ENCODE measurements at regions not wholly inside any gene's neighbourhood (a gene's known extent, or its start where the extent isn't known, plus 50 kb on each side); places are given as distances from the start of the nearest gene placed in this dataset.

GRCh38 chr10:53638006-53638405 lies 865.4 kb upstream of the MBL2 start:
- Mint-ChIP-seq H3K9me3 (peaks cover 8% of the 10 kb centered on the region), H3K4me3 (no peak overlapping the region), H3K27me3 (ENCODE audit: insufficient read depth) (no peaks in the 10 kb centered on the region), H3K36me3 (ENCODE audit: low read depth) (peaks cover 8% of the 10 kb centered on the region), H3K27ac (peak overlapping the region; percentile 76), H3K4me1 (peaks cover 15% of the 10 kb centered on the region)
- Histone ChIP-seq H3K27me3 (ENCODE audit: control insufficient read depth, insufficient read depth, low read length, poor library complexity, severe bottlenecking) (no peaks in the 10 kb centered on the region), H3K27ac (ENCODE audit: low read depth, low read length) (no peak overlapping the region), H3K4me3 (ENCODE audit: low read length) (peak overlapping the region; percentile 1), H3K9me3 (ENCODE audit: control insufficient read depth, low read length) (peaks cover 45% of the 10 kb centered on the region), H3K4me1 (ENCODE audit: control insufficient read depth, insufficient read depth, low read length) (no peaks in the 10 kb centered on the region), H3K36me3 (ENCODE audit: control insufficient read depth, insufficient read depth, low read length) (no peaks in the 10 kb centered on the region), H3K9ac (ENCODE audit: extremely low read depth, low read length, poor library complexity, severe bottlenecking) (no peak overlapping the region)
- TF ChIP-seq CTCF (conservative IDR thresholded peaks at IDR 0.05): no peak
- DNase-seq: no peak
- WGBS, 2 experiments (ENCODE audit: insufficient coverage in 1 of 2, insufficient read length in 1 of 2): 49 to 100% methylated on average over 1 to 4 of the region's 4 CpGs

- peaks cover 6% of the 10 kb centered on the region for H3K9me3 ChIP-seq (ENCODE audit: control insufficient read depth, low read length)
- no peaks in the 10 kb centered on the region for H3K36me3 Mint-ChIP-seq (ENCODE audit: low read depth)
- H3K9me3 Mint-ChIP-seq: peaks cover 5% of the 10 kb centered on the region
- H3K27me3 ChIP-seq (ENCODE audit: control insufficient read depth, insufficient read depth, low read length, poor library complexity, severe bottlenecking): no peaks in the 10 kb centered on the region
- H3K4me1 ChIP-seq (ENCODE audit: control insufficient read depth, insufficient read depth, low read length): no peaks in the 10 kb centered on the region
- no peak for TF ChIP-seq CTCF (conservative IDR thresholded peaks at IDR 0.05)
- no peaks in the 10 kb centered on the region for H3K36me3 ChIP-seq (ENCODE audit: control insufficient read depth, insufficient read depth, low read length)
- no peak overlapping the region for H3K27ac ChIP-seq (ENCODE audit: low read depth, low read length)
- no peak overlapping the region for H3K4me3 Mint-ChIP-seq
- no peak overlapping the region for H3K27ac Mint-ChIP-seq
- H3K4me1 Mint-ChIP-seq: no peaks in the 10 kb centered on the region
- no peak for DNase-seq
- H3K4me3 ChIP-seq (ENCODE audit: low read length): no peak overlapping the region
- no peak overlapping the region for H3K9ac ChIP-seq (ENCODE audit: extremely low read depth, low read length, poor library complexity, severe bottlenecking)
- WGBS, 2 experiments (ENCODE audit: insufficient coverage in 1 of 2, insufficient read length in 1 of 2): 79% methylated on average over 4 of the region's 4 CpGs
- H3K27me3 Mint-ChIP-seq (ENCODE audit: insufficient read depth): no peaks in the 10 kb centered on the region
Measured at GRCh38 chr10:53624722-53625121, 852.1 kb upstream of the MBL2 start.

GRCh38 chr10:53622201-53622600 lies 849.6 kb upstream of the MBL2 start:
- DNase-seq: no peak
- Histone ChIP-seq H3K27me3 (ENCODE audit: control insufficient read depth, insufficient read depth, low read length, poor library complexity, severe bottlenecking) (no peaks in the 10 kb centered on the region), H3K27ac (ENCODE audit: low read depth, low read length) (no peak overlapping the region), H3K9me3 (ENCODE audit: control insufficient read depth, low read length) (no peaks in the 10 kb centered on the region), H3K9ac (ENCODE audit: extremely low read depth, low read length, poor library complexity, severe bottlenecking) (no peak overlapping the region), H3K36me3 (ENCODE audit: control insufficient read depth, insufficient read depth, low read length) (no peaks in the 10 kb centered on the region), H3K4me3 (ENCODE audit: low read length) (no peak overlapping the region), H3K4me1 (ENCODE audit: control insufficient read depth, insufficient read depth, low read length) (no peaks in the 10 kb centered on the region)
- no peak overlapping the region for H3K4me3 Mint-ChIP-seq
- 99 to 100% methylated on average over 1 to 2 of the region's 2 CpGs for WGBS, 2 experiments (ENCODE audit: insufficient coverage in 1 of 2, insufficient read length in 1 of 2)
- H3K4me1 Mint-ChIP-seq: no peaks in the 10 kb centered on the region
- H3K27me3 Mint-ChIP-seq (ENCODE audit: insufficient read depth): no peaks in the 10 kb centered on the region
- H3K36me3 Mint-ChIP-seq (ENCODE audit: low read depth): no peaks in the 10 kb centered on the region
- H3K27ac Mint-ChIP-seq: no peak overlapping the region
- no peak for TF ChIP-seq CTCF (conservative IDR thresholded peaks at IDR 0.05)
- no peaks in the 10 kb centered on the region for H3K9me3 Mint-ChIP-seq

Measured in endodermal cell (in vitro differentiated cells).